IPS-15b (cell line): ENCODE measurements at regions not wholly inside any gene's neighbourhood (a gene's known extent, or its start where the extent isn't known, plus 50 kb on each side); places are given as distances from the start of the nearest gene placed in this dataset.

ENCODE experiments used
- H3K27me3 ChIP-seq: one replicate; pipeline ENCODE4 v1.6.1; 2013; ENCODE audit warnings: low read length; ENCODE audit not compliant: control insufficient read depth, insufficient read depth
- H3K36me3 ChIP-seq: one replicate; pipeline ENCODE4 v1.6.1; 2013; ENCODE audit warnings: low read length; ENCODE audit not compliant: control insufficient read depth, insufficient read depth
- H3K4me1 ChIP-seq: one replicate; pipeline ENCODE4 v1.6.1; 2013; ENCODE audit warnings: mild to moderate bottlenecking, low read length; ENCODE audit not compliant: control insufficient read depth, insufficient read depth
- H3K4me3 ChIP-seq: one replicate; pipeline ENCODE4 v1.5.1; 2013; ENCODE audit warnings: low read depth, low read length
- H3K9ac ChIP-seq: one replicate; pipeline ENCODE4 v1.6.1; 2013; ENCODE audit warnings: low read depth, mild to moderate bottlenecking, low read length
- H3K9me3 ChIP-seq: one replicate; pipeline ENCODE4 v1.6.1; 2013; ENCODE audit warnings: mild to moderate bottlenecking, low read length; ENCODE audit not compliant: control insufficient read depth, insufficient read depth

- Histone ChIP-seq H3K36me3 (no peaks in the 10 kb centered on the region), H3K9ac (no peak overlapping the region), H3K4me3 (no peak overlapping the region), H3K9me3 (no peaks in the 10 kb centered on the region), H3K27me3 (no peaks in the 10 kb centered on the region), H3K4me1 (peaks cover 4% of the 10 kb centered on the region)
Measured at GRCh38 chr5:176726746-176727527, 79.7 kb downstream of the TSPAN17 start.

DNA sequence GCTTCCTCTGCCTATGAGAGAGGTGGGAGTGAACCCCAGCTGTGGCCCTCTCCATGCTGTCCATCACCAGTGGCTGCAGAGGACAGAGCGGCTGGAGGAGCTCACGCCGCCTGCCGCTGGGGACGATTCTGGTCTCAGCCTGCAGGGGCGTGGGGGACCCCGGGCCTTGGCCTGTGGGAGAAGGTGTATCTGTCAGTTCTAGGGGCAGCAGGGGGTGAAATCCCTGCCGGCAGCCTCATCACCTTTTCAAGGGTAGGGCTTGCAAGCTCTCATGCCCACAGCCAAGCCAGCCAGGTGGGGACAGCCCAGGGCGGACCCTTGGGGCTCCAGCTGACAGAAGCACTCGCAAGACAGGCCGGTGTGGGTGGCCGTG, 80.2 kb downstream of the TSPAN17 start:
- Histone ChIP-seq H3K9me3 (no peaks in the 10 kb centered on the region), H3K9ac (no peak overlapping the region), H3K4me3 (no peak overlapping the region), H3K27me3 (no peaks in the 10 kb centered on the region), H3K4me1 (peaks cover 4% of the 10 kb centered on the region), H3K36me3 (no peaks in the 10 kb centered on the region)

- Histone ChIP-seq H3K9ac (no peak overlapping the region), H3K9me3 (no peaks in the 10 kb centered on the region), H3K4me1 (peaks cover 4% of the 10 kb centered on the region), H3K27me3 (no peaks in the 10 kb centered on the region), H3K36me3 (no peaks in the 10 kb centered on the region), H3K4me3 (no peak overlapping the region)
Measured at GRCh38 chr5:176727983-176728675, 80.8 kb downstream of the TSPAN17 start.

DNA sequence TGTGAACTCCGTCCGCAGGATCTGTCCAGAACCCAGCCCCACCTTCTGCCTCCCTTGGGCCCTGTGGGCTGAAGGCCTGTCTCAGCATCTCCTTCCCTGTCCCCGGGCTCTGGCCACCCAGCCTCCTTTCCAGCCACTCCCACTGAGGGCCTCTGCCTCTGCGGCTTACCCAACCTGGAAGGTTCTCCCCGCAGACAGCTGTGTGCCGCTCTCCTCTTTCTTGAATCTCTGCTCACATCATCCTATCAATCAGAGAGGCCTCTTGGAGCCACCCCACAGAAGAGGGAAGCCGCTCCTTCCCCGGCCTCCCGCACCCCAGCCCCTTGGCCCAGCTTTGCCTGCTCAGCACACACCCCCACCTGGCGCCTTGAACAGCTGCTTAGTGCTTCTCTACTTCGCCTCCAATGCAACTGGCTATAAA, 81.5 kb upstream of the UNC5A start:
- Histone ChIP-seq H3K9ac (no peak overlapping the region), H3K9me3 (no peaks in the 10 kb centered on the region), H3K36me3 (no peaks in the 10 kb centered on the region), H3K27me3 (no peaks in the 10 kb centered on the region), H3K4me3 (no peak overlapping the region), H3K4me1 (peaks cover 4% of the 10 kb centered on the region)

- no peak overlapping the region for H3K4me3 ChIP-seq
- H3K27me3 ChIP-seq: no peaks in the 10 kb centered on the region
- H3K4me1 ChIP-seq: no peaks in the 10 kb centered on the region
- H3K9me3 ChIP-seq: no peaks in the 10 kb centered on the region
- H3K36me3 ChIP-seq: no peaks in the 10 kb centered on the region
- no peak overlapping the region for H3K9ac ChIP-seq
Measured at GRCh38 chr5:176730815-176731475, 79.4 kb upstream of the UNC5A start.

GRCh38 chr5:176731506-176732160, 78.7 kb upstream of the UNC5A start:
- H3K36me3 ChIP-seq: no peaks in the 10 kb centered on the region
- H3K27me3 ChIP-seq: no peaks in the 10 kb centered on the region
- no peak overlapping the region for H3K4me3 ChIP-seq
- H3K9me3 ChIP-seq: no peaks in the 10 kb centered on the region
- H3K4me1 ChIP-seq: peaks cover under 1% of the 10 kb centered on the region
- no peak overlapping the region for H3K9ac ChIP-seq

DNA sequence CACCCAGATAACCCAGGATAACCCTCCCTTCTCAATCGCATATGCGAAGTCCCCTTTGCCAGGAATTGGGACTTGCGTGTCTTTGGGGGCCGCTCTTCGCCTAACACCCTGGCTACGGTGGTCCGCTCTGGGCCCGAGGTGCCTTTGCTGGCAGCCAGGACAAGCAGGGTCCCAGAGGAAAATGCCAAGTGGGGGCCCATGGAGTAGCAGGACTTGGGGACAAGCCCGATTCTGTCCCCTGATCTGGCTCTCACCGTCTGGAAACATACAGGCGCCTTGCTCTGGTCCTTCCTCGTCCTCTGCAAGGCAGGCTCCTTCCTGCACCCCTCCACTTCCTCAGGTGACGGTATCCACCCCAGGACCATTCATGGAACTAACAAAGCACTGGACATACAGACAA, 78.1 kb upstream of the UNC5A start:
- Histone ChIP-seq H3K36me3 (no peaks in the 10 kb centered on the region), H3K4me3 (no peak overlapping the region), H3K4me1 (peaks cover 3% of the 10 kb centered on the region), H3K9ac (no peak overlapping the region), H3K9me3 (no peaks in the 10 kb centered on the region), H3K27me3 (no peaks in the 10 kb centered on the region)

DNA sequence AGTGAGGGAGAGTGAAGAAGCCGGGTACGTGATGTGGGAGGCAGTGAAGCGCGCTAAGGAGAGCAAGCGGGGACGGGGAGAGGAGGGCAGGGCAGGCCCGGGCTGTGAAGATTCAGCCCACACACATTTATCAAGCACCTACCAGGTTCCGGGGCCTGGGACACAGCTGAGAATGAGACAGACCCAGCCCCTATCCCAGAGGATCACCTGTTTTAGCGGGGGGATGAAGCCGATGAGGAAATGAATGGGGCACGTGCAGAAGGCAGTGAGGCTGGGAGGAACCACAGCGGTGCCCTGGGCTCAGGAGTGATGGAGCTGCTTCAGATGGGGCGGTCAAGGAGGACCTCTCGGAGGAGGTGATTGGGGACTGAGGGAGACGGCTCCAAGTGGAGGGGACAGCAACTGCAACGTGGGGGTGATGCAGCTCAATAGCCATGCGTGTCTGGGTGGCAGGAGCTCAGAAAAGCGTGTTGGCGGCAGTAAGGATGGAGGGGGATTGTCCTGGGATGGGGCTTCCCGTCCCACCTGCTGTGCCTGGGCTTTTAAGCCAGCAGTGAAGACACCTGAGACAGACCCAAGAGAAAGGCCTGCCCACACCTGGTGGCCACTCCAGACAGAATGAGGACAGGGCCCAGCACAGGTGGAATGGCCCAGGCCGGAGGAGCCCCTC, 77.5 kb upstream of the UNC5A start:
- H3K9me3 ChIP-seq: no peaks in the 10 kb centered on the region
- H3K4me3 ChIP-seq: no peak overlapping the region
- H3K36me3 ChIP-seq: no peaks in the 10 kb centered on the region
- H3K27me3 ChIP-seq: no peaks in the 10 kb centered on the region
- no peak overlapping the region for H3K9ac ChIP-seq
- peaks cover 3% of the 10 kb centered on the region for H3K4me1 ChIP-seq

GRCh38 chr5:176733406-176734262, 76.7 kb upstream of the UNC5A start:
- Histone ChIP-seq H3K9ac (no peak overlapping the region), H3K27me3 (no peaks in the 10 kb centered on the region), H3K36me3 (no peaks in the 10 kb centered on the region), H3K4me3 (no peak overlapping the region), H3K4me1 (peaks cover 3% of the 10 kb centered on the region), H3K9me3 (no peaks in the 10 kb centered on the region)

- H3K9ac ChIP-seq: no peak overlapping the region
- H3K4me3 ChIP-seq: no peak overlapping the region
- H3K9me3 ChIP-seq: no peaks in the 10 kb centered on the region
- peaks cover 7% of the 10 kb centered on the region for H3K4me1 ChIP-seq
- peaks cover 4% of the 10 kb centered on the region for H3K27me3 ChIP-seq
- H3K36me3 ChIP-seq: no peaks in the 10 kb centered on the region
Measured at GRCh38 chr5:176734756-176735342, 75.5 kb upstream of the UNC5A start.
